ENCODE measurements at regions not wholly inside any gene's neighbourhood (a gene's known extent, or its start where the extent isn't known, plus 50 kb on each side); places are given as distances from the start of the nearest gene placed in this dataset.

GRCh38 chr2:196245378-196246140, 74.2 kb upstream of the STK17B start:
- no peak overlapping the region for H3K4me3 ChIP-seq (ENCODE audit: low read depth, low read length)
- peak; percentile 52 for FAIRE-seq
- DNase-seq (ENCODE audit: low read depth), result no peak

GRCh38 chr2:196247114-196247975, 76.0 kb upstream of the STK17B start:
- no peaks in the 10 kb centered on the region for H3K36me3 ChIP-seq (ENCODE audit: control insufficient read depth, insufficient read depth, low read length)
- DNase-seq (ENCODE audit: low read depth) (no peak), FAIRE-seq (peak; percentile 23)
- H3K4me3 ChIP-seq (ENCODE audit: low read depth, low read length), result no peak overlapping the region
- TF ChIP-seq CTCF (IDR thresholded peaks at IDR 0.05; ENCODE audit: insufficient read depth, low read length, severe bottlenecking), result no peak
- no peaks in the 10 kb centered on the region for H3K27me3 ChIP-seq (ENCODE audit: control insufficient read depth, insufficient read depth, low read length)

More at GRCh38 chr2:196245378-196246140, 74.2 kb upstream of the STK17B start:
- no peak for TF ChIP-seq CTCF (IDR thresholded peaks at IDR 0.05; ENCODE audit: insufficient read depth, low read length, severe bottlenecking)
- Histone ChIP-seq H3K36me3 (ENCODE audit: control insufficient read depth, insufficient read depth, low read length) (no peaks in the 10 kb centered on the region), H3K27me3 (ENCODE audit: control insufficient read depth, insufficient read depth, low read length) (no peaks in the 10 kb centered on the region)

- FAIRE-seq, result no peak
- H3K36me3 ChIP-seq (ENCODE audit: control insufficient read depth, insufficient read depth, low read length), result no peaks in the 10 kb centered on the region
- no peak for TF ChIP-seq CTCF (IDR thresholded peaks at IDR 0.05; ENCODE audit: insufficient read depth, low read length, severe bottlenecking)
Observed at GRCh38 chr2:196247976-196248280, 76.5 kb upstream of the STK17B start.

GRCh38 chr2:196248467-196249094, 77.2 kb upstream of the STK17B start:
- no peak for TF ChIP-seq CTCF (IDR thresholded peaks at IDR 0.05; ENCODE audit: insufficient read depth, low read length, severe bottlenecking)
- Histone ChIP-seq H3K4me3 (ENCODE audit: low read depth, low read length) (no peak overlapping the region), H3K36me3 (ENCODE audit: control insufficient read depth, insufficient read depth, low read length) (no peaks in the 10 kb centered on the region), H3K27me3 (ENCODE audit: control insufficient read depth, insufficient read depth, low read length) (no peaks in the 10 kb centered on the region)
- DNase-seq (ENCODE audit: low read depth), result no peak
- no peak for FAIRE-seq

More at GRCh38 chr2:196247976-196248280, 76.5 kb upstream of the STK17B start:
- no peaks in the 10 kb centered on the region for H3K27me3 ChIP-seq (ENCODE audit: control insufficient read depth, insufficient read depth, low read length)
- no peak overlapping the region for H3K4me3 ChIP-seq (ENCODE audit: low read depth, low read length)
- DNase-seq (ENCODE audit: low read depth), result no peak

- DNase-seq (ENCODE audit: low read depth) (no peak), FAIRE-seq (no peak)
- H3K27me3 ChIP-seq (ENCODE audit: control insufficient read depth, insufficient read depth, low read length), result no peaks in the 10 kb centered on the region
- H3K4me3 ChIP-seq (ENCODE audit: low read depth, low read length), result no peak overlapping the region
- no peak for TF ChIP-seq CTCF (IDR thresholded peaks at IDR 0.05; ENCODE audit: insufficient read depth, low read length, severe bottlenecking)
- no peaks in the 10 kb centered on the region for H3K36me3 ChIP-seq (ENCODE audit: control insufficient read depth, insufficient read depth, low read length)
Observed at GRCh38 chr2:196249171-196249570, 77.8 kb upstream of the STK17B start.
